ENCODE measurements at regions not wholly inside any gene's neighbourhood (a gene's known extent, or its start where the extent isn't known, plus 50 kb on each side); places are given as distances from the start of the nearest gene placed in this dataset.

DNA sequence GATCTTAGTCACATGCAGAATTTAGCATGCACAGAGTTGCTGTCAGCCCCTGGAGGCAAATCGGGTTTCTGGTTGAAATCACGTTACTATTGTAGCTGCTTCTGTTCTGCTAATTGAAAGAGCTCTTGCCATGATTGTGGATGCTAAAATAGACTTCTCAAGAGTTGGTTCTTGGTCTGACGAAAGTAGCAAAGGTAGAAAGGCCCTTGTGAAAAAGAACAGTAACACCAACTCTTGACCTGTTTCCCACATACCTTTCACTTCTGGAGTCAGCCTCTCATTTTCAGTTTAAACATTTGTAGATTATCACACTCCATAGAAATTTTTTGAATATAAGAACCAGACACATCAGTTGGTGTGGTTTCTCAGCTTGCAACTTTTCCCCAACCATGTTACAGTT, 110.0 kb upstream of the EPB41L3 start:
- DNase-seq (ENCODE audit: low read depth), result no peak
- H3K4me3 ChIP-seq (ENCODE audit: low read depth, low read length), result no peak overlapping the region
- TF ChIP-seq, protein P1, sequence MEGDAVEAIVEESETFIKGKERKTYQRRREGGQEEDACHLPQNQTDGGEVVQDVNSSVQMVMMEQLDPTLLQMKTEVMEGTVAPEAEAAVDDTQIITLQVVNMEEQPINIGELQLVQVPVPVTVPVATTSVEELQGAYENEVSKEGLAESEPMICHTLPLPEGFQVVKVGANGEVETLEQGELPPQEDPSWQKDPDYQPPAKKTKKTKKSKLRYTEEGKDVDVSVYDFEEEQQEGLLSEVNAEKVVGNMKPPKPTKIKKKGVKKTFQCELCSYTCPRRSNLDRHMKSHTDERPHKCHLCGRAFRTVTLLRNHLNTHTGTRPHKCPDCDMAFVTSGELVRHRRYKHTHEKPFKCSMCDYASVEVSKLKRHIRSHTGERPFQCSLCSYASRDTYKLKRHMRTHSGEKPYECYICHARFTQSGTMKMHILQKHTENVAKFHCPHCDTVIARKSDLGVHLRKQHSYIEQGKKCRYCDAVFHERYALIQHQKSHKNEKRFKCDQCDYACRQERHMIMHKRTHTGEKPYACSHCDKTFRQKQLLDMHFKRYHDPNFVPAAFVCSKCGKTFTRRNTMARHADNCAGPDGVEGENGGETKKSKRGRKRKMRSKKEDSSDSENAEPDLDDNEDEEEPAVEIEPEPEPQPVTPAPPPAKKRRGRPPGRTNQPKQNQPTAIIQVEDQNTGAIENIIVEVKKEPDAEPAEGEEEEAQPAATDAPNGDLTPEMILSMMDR (IDR thresholded peaks at IDR 0.05; ENCODE audit: insufficient read depth, low read length, severe bottlenecking), result no peak
- no peak for FAIRE-seq
- H3K27me3 ChIP-seq (ENCODE audit: control insufficient read depth, insufficient read depth, low read length), result no peaks in the 10 kb centered on the region
- no peaks in the 10 kb centered on the region for H3K36me3 ChIP-seq (ENCODE audit: control insufficient read depth, insufficient read depth, low read length)

DNA sequence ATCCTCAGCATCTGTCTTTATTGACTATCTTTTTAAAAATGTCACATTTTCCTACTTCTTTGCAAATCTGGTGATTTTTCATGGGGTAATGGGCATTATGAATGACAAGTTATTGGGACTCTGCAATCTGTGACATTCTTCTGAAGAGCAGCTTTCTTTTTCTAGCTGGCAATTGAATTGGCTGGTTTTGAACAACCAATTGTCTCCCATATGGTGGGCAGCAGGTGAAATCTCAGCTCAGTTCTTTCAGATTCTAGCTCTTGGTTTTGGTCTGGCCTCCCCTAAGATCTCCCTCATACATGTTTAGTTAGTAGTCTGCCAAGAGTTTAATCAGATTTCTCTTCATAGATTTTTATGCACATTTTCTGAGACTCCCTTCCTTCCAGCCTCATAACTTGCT, 107.9 kb upstream of the EPB41L3 start:
- DNase-seq (ENCODE audit: low read depth) (no peak), FAIRE-seq (no peak)
- TF ChIP-seq, protein P1 (IDR thresholded peaks at IDR 0.05; ENCODE audit: insufficient read depth, low read length, severe bottlenecking), result no peak
- no peaks in the 10 kb centered on the region for H3K27me3 ChIP-seq (ENCODE audit: control insufficient read depth, insufficient read depth, low read length)
- H3K36me3 ChIP-seq (ENCODE audit: control insufficient read depth, insufficient read depth, low read length), result no peaks in the 10 kb centered on the region
- no peak overlapping the region for H3K4me3 ChIP-seq (ENCODE audit: low read depth, low read length)

DNA sequence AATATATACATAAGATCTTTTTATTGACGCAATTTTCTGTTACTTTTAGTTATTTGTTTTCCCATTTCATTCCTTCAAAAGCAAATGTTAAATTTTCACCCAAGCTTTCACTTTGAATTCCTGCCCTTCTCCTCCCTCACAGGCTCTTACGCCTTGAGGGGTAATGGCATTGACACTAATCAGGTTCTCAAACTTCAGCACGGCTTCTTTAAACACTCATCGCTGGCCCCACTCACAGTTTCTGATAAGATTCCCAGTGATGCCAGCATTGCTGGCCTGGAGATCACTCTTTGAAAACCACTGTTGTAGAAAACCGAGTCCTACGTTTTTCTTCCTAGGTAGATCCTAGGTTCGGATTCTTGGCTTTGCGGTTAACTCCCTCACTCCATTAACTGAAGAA, 105.6 kb upstream of the EPB41L3 start:
- DNase-seq (ENCODE audit: low read depth) (no peak), FAIRE-seq (no peak)
- Histone ChIP-seq H3K36me3 (ENCODE audit: control insufficient read depth, insufficient read depth, low read length) (no peaks in the 10 kb centered on the region), H3K27me3 (ENCODE audit: control insufficient read depth, insufficient read depth, low read length) (no peaks in the 10 kb centered on the region), H3K4me3 (ENCODE audit: low read depth, low read length) (no peak overlapping the region)
- TF ChIP-seq, protein P1 (IDR thresholded peaks at IDR 0.05; ENCODE audit: insufficient read depth, low read length, severe bottlenecking), result no peak

DNA sequence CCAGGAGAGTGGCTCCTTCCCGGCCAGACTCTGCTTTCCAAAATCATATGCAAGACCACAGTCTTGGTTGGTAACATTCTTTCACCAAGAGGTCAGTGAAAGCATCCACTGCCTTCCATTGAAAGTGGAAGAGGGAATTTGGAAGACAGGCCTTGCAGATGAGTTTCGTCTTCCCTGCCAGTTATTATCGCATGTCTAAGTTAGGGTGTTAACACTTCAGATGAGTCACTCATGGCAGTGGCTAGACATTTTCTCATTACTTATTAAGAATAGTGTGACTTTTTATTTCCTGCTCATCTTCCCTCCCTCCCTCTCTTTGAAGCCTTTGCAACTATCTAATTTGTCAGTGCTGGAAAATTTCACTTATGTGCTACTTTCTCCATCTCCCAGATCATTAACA, 102.9 kb upstream of the EPB41L3 start:
- FAIRE-seq (no peak), DNase-seq (ENCODE audit: low read depth) (no peak)
- H3K4me3 ChIP-seq (ENCODE audit: low read depth, low read length), result no peak overlapping the region
- TF ChIP-seq, protein P1 (IDR thresholded peaks at IDR 0.05; ENCODE audit: insufficient read depth, low read length, severe bottlenecking), result no peak
- H3K36me3 ChIP-seq (ENCODE audit: control insufficient read depth, insufficient read depth, low read length), result no peaks in the 10 kb centered on the region
- no peaks in the 10 kb centered on the region for H3K27me3 ChIP-seq (ENCODE audit: control insufficient read depth, insufficient read depth, low read length)

DNA sequence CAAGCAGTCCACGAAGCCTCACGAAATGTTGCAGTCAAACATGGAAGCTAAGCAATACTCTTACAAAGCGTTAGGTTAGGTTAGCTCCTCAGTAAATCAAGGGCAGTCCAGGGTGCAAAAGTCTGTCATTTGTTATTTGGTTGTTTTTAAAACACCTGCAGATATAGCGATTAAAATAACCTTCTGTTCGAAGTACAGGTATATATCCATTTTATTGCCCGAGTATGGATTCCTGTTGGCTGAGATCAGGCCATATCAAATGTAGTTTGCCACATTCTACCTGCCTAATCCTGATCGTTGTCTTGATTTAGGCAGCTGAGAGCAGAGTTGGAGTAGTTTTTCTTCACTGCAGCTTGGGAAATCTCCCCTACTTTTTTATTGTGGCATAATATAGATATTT, 99.5 kb upstream of the EPB41L3 start:
- Histone ChIP-seq H3K36me3 (ENCODE audit: control insufficient read depth, insufficient read depth, low read length) (no peaks in the 10 kb centered on the region), H3K4me3 (ENCODE audit: low read depth, low read length) (no peak overlapping the region), H3K27me3 (ENCODE audit: control insufficient read depth, insufficient read depth, low read length) (no peaks in the 10 kb centered on the region)
- FAIRE-seq (no peak), DNase-seq (ENCODE audit: low read depth) (no peak)
- TF ChIP-seq, protein P1 (IDR thresholded peaks at IDR 0.05; ENCODE audit: insufficient read depth, low read length, severe bottlenecking), result no peak

DNA sequence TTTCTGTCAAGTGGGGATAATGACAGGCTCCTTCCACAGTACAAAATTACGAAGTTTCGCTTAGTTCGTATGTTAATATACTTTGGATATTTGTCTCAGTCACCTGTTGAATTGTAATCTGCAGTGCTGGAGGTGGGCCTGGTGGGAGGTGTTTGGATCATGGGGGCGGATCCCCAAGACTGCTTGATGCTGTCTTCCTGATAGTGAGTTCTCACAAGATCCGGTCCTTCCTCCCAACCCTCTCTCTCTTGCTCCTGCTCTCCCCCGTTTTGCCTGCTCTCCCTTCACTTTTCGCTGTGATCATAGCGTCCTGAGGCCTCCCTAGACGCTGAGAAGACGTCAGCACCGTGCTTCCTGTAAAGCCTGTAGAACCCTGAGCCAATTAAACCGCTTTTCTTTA, 97.1 kb upstream of the EPB41L3 start:
- H3K4me3 ChIP-seq (ENCODE audit: low read depth, low read length), result no peak overlapping the region
- no peaks in the 10 kb centered on the region for H3K27me3 ChIP-seq (ENCODE audit: control insufficient read depth, insufficient read depth, low read length)
- H3K36me3 ChIP-seq (ENCODE audit: control insufficient read depth, insufficient read depth, low read length), result no peaks in the 10 kb centered on the region
- FAIRE-seq, result no peak
- no peak for DNase-seq (ENCODE audit: low read depth)
- TF ChIP-seq, protein P1 (IDR thresholded peaks at IDR 0.05; ENCODE audit: insufficient read depth, low read length, severe bottlenecking), result no peak
